Panc1 (cell line): ENCODE measurements at regions not wholly inside any gene's neighbourhood (a gene's known extent, or its start where the extent isn't known, plus 50 kb on each side); places are given as distances from the start of the nearest gene placed in this dataset.

Experiments used
- ATAC-seq: fragments of 200-7000 bp; cut with Tn5 transposase; 2 replicates; pipeline ENCODE4 v1.9.1; 2020; ENCODE audit warnings: mild to moderate bottlenecking, moderate library complexity
- BruUV-seq: library from RNA; stranded (reverse); fragments of 400-500 nt; replicated peaks from 2 replicates; lab custom pipeline; 2021; lab: Mats Ljungman, UMichigan
- CTCF ChIA-PET: fragments of 300-600 bp; sonication (Branson Sonifier 250); formaldehyde crosslinking; loops from one replicate; lab custom pipeline; 2022; ENCODE audit warnings: antibody characterized with exemption; lab: Charles Lee
- POLR2A ChIA-PET: fragments of 300-600 bp; sonication (Branson Sonifier 250); formaldehyde crosslinking; loops from one replicate; lab custom pipeline; 2022; ENCODE audit warnings: antibody characterized with exemption; lab: Charles Lee
- DNase-seq: peaks from one replicate; pipeline ENCODE4 v3.0.0-alpha.2; 2010; ENCODE audit warnings: low read depth, low spot score
- H3K27ac ChIP-seq: 2 replicates; pipeline ENCODE4 v1.5.1; 2011; ENCODE audit warnings: mild to moderate bottlenecking, low read length, inconsistent platforms
- H3K27me3 ChIP-seq: fragments of 200-500 bp; sonication (Bioruptor generic); 2 replicates; pipeline ENCODE4 v1.6.0; 2014; ENCODE audit warnings: low read length, inconsistent platforms; ENCODE audit not compliant: control insufficient read depth, insufficient read depth
- H3K36me3 ChIP-seq: fragments of 200-500 bp; sonication (Bioruptor generic); 2 replicates; pipeline ENCODE4 v1.5.1; 2014; ENCODE audit warnings: inconsistent platforms, mild to moderate bottlenecking, low read length, moderate library complexity; ENCODE audit not compliant: control insufficient read depth, insufficient read depth
- H3K4me1 ChIP-seq: 2 replicates; pipeline ENCODE4 v1.5.1; 2011; ENCODE audit warnings: inconsistent platforms, mild to moderate bottlenecking, low read length, moderate library complexity; ENCODE audit not compliant: control insufficient read depth, insufficient read depth
- H3K4me3 ChIP-seq, 2 experiments: 2 replicates each; pipeline ENCODE4 v1.5.1; 2011 to 2012; ENCODE audit warnings: low read depth in 2 of 2, low read length in 2 of 2, mild to moderate bottlenecking in 2 of 2, inconsistent platforms in 1 of 2, moderate library complexity in 1 of 2
- H3K9me3 ChIP-seq: fragments of 200-500 bp; sonication (Bioruptor generic); 2 replicates; pipeline ENCODE4 v1.5.1; 2014; ENCODE audit warnings: low read depth, mild to moderate bottlenecking, inconsistent platforms, low read length, moderate library complexity; ENCODE audit not compliant: control insufficient read depth, insufficient read depth
- CTCF ChIP-seq: fragments of 450-650 bp; IDR thresholded peaks from 2 replicates; pipeline ENCODE4 v1.5.1; 2017; ENCODE audit warnings: mild to moderate bottlenecking
- POLR2AphosphoS5 ChIP-seq: IDR thresholded peaks from 2 replicates; pipeline ENCODE4 v1.6.1; 2012; ENCODE audit warnings: mild to moderate bottlenecking, low read depth, low read length, moderate library complexity
- REST ChIP-seq, 2 experiments: IDR thresholded peaks; 2 replicates each; pipeline ENCODE4 v1.6.1; 2011 to 2012; ENCODE audit warnings: low read depth in 2 of 2, control low read depth in 1 of 2, low read length in 1 of 2, mild to moderate bottlenecking in 1 of 2, moderate library complexity in 1 of 2; ENCODE audit not compliant: insufficient read depth in 1 of 2
- SIN3A ChIP-seq: IDR thresholded peaks from 2 replicates; pipeline ENCODE4 v1.6.1; 2012; ENCODE audit warnings: low read depth, mild to moderate bottlenecking, low read length, moderate library complexity, borderline replicate concordance; ENCODE audit not compliant: insufficient read depth
- TCF7L2 ChIP-seq: IDR thresholded peaks from 2 replicates; pipeline ENCODE4 v1.6.1; 2011; ENCODE audit warnings: mild to moderate bottlenecking, low read depth, low read length, inconsistent platforms
- in situ Hi-C: cut with HindIII; loops from 2 replicates; pipeline ENCODE4 v1.10.0; 2016; ENCODE audit warnings: low sequenced_read_pairs, low pct_unique_long_range_greater_than_20kb
- intact Hi-C: fragments of 100-400 bp; cut with micrococcal nuclease; formaldehyde crosslinking; loops from one replicate; pipeline ENCODE4 v1.10.0; 2022; ENCODE audit not compliant: unreplicated experiment

DNA sequence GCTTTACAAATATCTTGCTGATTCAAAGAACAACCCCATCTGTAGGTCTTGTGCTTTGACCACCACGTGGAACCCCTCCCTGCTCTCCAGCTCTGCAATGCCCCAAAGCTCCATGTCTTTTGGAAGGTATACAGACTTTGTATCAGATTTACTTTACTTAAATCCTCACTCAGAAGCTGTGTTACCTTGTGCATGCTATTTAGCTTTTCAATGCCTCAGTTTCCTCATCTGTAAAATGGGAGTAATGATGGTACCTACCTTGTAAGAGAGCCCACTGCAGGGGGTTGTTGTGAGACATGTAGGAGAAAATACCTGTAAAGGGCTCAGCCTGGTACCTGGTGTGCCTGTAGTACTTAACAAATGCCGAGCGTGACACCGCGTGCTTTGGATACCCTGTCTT, 200.2 kb upstream of the CHD6 start:
- intact Hi-C loops (no loop called here), in situ Hi-C loops (no loop called here)
- no peak overlapping the region for H3K4me3 ChIP-seq
- ATAC-seq: no peak
- BruUV-seq: no TSS peak
- H3K9me3 ChIP-seq: no peaks in the 10 kb centered on the region
- H3K36me3 ChIP-seq: no peaks in the 10 kb centered on the region
- no peak for DNase-seq
- TF ChIP-seq CTCF (no peak), POLR2AphosphoS5 (no peak), REST (IDR thresholded peaks at IDR 0.05; ENCODE audit: insufficient read depth in 1 of 2, low read depth in 2 of 2, low read length in 1 of 2) (no peak), SIN3A (no peak), TCF7L2 (no peak)
- CTCF ChIA-PET: no interaction called here
- H3K27ac ChIP-seq: no peak overlapping the region
- POLR2A ChIA-PET: no interaction called here
- no peaks in the 10 kb centered on the region for H3K4me1 ChIP-seq
- H3K27me3 ChIP-seq: no peaks in the 10 kb centered on the region

GRCh38 chr20:41811456-41811855, 193.3 kb upstream of the CHD6 start:
- H3K27ac ChIP-seq: no peak overlapping the region
- TF ChIP-seq REST (IDR thresholded peaks at IDR 0.05; ENCODE audit: insufficient read depth in 1 of 2, low read depth in 2 of 2, low read length in 1 of 2) (no peak), POLR2AphosphoS5 (no peak), SIN3A (no peak)
- no peaks in the 10 kb centered on the region for H3K9me3 ChIP-seq
- in situ Hi-C loops: no loop called here
- no peaks in the 10 kb centered on the region for H3K36me3 ChIP-seq
- no peaks in the 10 kb centered on the region for H3K27me3 ChIP-seq
- no peaks in the 10 kb centered on the region for H3K4me1 ChIP-seq
- no TSS peak for BruUV-seq
- DNase-seq (no peak), ATAC-seq (no peak)
- no peak overlapping the region for H3K4me3 ChIP-seq
- ChIA-PET POLR2A (no interaction called here), CTCF (no interaction called here)
- intact Hi-C loops: no loop called here
